ENCODE measurements at regions not wholly inside any gene's neighbourhood (a gene's known extent, or its start where the extent isn't known, plus 50 kb on each side); places are given as distances from the start of the nearest gene placed in this dataset.

DNA sequence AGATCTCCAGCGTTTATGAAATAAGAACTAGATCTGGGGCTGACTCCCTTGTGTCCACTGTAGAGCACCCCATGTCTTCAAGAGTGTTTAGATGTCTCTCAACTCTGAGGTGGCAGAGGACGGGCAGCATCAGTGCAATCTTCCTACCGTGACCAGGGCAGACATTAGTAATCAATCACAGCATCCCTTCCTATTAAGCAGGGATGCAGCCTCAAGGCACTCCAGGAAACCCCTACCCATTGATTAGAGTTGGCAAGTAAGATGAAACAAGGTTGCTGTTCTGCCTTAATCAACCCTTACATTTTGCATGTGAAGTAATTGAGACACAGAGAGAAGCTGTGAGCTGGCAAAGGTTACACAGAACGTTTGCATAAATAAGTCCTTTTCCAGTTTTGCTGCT is 283.7 kb upstream of the ZMIZ1 start:
- no peak for FAIRE-seq

GRCh38 chr10:78785991-78786390 is 282.8 kb upstream of the ZMIZ1 start:
- no peak for FAIRE-seq

DNA sequence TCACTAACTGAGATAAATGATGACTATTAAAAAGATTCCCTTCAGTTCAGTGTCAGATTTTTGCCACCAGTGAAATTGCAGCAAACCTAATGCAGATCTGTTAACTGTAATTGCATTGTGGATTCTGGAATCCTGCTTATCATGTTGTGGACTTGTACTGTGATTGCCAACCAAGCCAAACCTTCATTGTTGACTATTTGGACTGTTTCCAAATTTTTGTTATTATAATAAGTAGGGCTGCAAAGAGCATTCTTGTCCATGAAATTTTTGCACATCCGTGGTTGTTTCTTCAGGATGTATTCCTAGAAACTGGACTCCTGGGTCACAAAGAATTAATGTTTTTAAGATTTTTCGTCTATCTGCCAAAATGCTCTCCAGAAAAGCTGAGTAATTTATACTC is 281.6 kb upstream of the ZMIZ1 start:
- FAIRE-seq = no peak

- no peak for FAIRE-seq
Observed at GRCh38 chr10:78794736-78795455, 273.9 kb upstream of the ZMIZ1 start.

- no peak for FAIRE-seq
Observed at GRCh38 chr10:78798976-78799730, 269.6 kb upstream of the ZMIZ1 start.

GRCh38 chr10:78800006-78800405 is 268.8 kb upstream of the ZMIZ1 start:
- FAIRE-seq = no peak

GRCh38 chr10:78800535-78801320 is 268.0 kb upstream of the ZMIZ1 start:
- FAIRE-seq = no peak

GRCh38 chr10:78802431-78802830 is 266.3 kb upstream of the ZMIZ1 start:
- no peak for FAIRE-seq

GRCh38 chr10:78802866-78803265 is 265.9 kb upstream of the ZMIZ1 start:
- no peak for FAIRE-seq

DNA sequence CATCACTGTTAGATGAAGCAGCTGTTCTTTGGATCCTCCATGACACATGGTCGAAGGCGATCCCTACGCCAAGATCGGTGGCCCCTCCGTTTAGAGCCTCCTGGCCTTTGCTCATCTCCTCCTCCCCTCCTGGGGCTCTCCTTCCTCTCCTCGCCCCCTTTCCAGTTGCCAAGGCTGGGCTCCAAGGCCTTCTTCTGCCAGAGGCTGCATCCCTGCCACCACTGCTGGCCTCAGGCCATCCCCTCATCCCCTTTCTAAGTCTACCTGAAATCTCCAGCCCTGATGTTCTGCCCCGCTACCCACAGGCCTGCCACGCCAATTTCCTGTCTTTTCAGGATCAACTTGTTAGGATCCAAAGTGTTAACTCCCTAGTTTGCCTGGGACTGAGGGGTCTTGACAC is 265.1 kb upstream of the ZMIZ1 start:
- FAIRE-seq = no peak

DNA sequence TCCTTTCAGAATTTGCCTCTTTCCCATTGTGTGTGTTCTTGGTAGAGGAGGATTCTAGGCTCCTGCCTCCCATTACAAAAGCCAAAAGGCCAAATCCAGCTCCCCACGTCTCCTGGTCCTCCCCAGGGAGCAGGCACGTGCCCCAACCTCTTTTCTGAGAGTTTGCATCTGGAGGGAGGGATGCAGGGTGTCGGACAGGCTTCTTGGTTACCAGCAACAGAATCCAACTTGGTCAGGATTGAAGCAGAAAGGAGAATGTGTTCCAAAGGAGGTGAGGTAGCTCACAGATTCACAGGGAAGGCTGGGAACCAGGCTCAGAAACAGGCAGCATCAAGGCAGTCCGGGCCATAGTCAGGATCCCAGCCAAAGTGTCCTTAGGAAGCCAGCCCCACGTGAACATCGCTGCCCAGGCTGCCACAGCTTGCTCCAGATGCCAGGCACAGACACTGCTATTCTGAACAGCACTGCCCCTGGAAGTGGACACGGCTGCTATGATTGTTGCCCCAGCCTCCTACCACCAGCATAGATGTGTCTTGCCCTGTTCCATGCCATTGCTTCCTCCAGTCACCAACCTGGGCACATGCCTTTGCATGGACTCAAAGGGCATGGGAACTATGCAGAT is 264.2 kb upstream of the ZMIZ1 start:
- no peak for FAIRE-seq

- no peak for FAIRE-seq
Observed at GRCh38 chr10:78805176-78805575, 263.6 kb upstream of the ZMIZ1 start.

- no peak for FAIRE-seq
Observed at GRCh38 chr10:78806681-78807221, 262.0 kb upstream of the ZMIZ1 start.

DNA sequence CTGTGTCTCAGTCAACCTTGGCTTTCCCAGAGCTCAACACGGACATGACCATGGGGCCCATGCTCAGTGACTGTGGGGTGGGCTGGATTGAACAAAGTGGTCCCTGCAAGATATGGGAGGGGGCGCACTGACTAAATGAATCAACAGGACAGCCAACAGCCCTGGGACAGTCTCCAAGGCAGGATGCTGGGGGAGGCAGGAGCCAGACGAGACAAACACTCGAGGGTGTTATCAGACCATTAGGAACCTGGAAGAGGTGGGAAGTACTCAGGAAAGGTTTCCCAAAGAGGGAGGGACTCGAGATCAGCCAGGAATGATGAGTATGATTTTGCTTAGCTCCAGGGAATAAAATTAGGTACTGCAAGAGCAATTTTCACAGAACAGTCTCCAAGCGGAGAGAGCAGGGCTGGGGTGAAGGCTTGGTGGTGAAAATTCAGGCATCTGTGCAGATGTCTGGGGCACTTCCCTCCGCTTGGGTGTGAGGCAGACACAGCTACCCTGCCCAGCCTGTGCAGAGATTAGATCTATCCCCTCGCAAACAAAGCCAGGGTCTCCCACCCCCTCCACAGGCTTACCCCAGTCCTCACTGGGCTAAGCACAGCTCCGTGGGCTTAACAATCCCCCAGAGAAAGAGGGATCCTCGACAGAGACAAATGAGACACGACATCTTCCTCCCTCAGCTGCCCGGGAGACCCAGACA is 261.1 kb upstream of the ZMIZ1 start:
- FAIRE-seq = no peak

GRCh38 chr10:78808286-78808685 is 260.5 kb upstream of the ZMIZ1 start:
- no peak for FAIRE-seq

DNA sequence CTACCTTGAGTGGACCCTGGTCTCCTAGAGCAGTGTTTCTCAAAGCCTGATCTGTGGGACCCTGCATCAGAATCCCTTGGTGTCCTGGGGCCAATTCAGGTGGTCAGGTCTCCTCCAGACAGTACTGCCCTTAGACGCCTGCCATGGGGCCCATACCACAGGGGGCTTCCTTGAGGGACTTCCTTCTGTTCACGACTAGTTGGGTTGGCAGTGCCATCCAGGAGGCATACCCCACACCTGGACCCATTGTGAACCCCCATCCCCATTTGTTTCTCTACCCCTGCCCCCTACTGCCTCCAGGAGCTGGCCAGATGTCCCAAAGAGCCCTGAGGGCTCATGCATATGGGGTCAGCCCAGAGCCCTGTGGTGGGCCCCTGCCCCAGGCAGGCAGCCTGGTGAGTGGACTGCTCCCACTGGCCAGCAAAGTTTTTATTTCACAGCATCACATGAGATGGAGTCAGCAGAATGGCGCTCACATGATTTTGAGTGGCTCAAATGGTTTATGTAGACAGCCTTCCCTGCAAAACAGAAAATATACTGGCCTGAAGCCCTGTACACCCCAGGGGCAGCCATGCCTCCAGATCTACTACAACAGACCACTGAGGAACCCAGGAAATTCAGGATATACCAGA is 259.9 kb upstream of the ZMIZ1 start:
- FAIRE-seq = no peak

DNA sequence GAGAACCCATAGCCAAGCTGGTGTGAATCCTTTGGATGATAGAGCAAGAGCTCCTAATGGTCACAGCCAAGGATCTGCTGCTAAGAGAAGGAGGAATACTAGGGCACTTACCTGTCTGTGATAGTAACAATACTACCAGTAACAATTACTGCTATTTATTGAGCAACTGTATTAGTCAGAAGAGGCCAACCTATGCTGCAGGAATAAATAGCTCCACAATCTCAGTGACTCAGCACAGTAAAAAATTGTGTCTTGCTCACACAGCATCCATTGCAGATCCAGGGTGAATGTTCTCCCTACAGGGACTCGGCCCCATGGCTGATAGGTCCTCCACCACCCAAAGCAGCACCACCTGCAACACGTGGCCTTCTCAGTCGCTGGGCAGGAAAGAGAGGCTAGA is 257.6 kb upstream of the ZMIZ1 start:
- FAIRE-seq = no peak

- no peak for FAIRE-seq
Observed at GRCh38 chr10:78812571-78813318, 256.0 kb upstream of the ZMIZ1 start.

GRCh38 chr10:78813526-78813925 is 255.2 kb upstream of the ZMIZ1 start:
- FAIRE-seq = no peak

DNA sequence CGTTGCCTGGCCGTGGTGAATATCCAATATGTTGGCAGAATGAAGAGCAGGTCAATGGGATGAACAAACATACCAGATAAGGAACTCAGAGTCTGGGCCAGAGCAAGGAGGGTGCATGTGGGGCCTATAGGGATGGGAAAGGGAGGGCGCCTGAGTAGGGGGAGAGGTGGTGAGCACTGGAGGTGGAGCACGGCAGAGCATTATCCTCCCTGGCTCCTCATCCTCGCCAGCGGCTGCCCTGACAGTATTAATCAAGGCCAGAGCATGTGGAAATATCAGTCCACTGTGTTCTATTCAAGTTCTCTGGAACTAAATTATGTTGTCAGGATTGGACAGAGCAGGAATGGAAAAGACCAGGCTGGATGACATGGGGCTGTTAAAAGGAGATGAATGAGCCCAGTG is 254.8 kb upstream of the ZMIZ1 start:
- no peak for FAIRE-seq

- no peak for FAIRE-seq
Observed at GRCh38 chr10:78814407-78814806, 254.4 kb upstream of the ZMIZ1 start.
